Chondrocyte (in vitro differentiated cells): ENCODE measurements at regions not wholly inside any gene's neighbourhood (a gene's known extent, or its start where the extent isn't known, plus 50 kb on each side); places are given as distances from the start of the nearest gene placed in this dataset.
A peak's percentile ranks its signal among the peaks of the same experiment; 100 is the strongest.

Experiments used
- DNase-seq: peaks from one replicate; pipeline ENCODE4 v3.0.0; 2021; ENCODE audit warnings: mixed read lengths, low spot score
- H3K27ac Mint-ChIP-seq: one replicate; pipeline ENCODE4 v1.8.0; 2021; ENCODE audit warnings: mild to moderate bottlenecking, moderate library complexity, mixed read lengths; ENCODE audit not compliant: unreplicated experiment
- H3K27me3 Mint-ChIP-seq: 2 replicates; pipeline ENCODE4 v1.8.0; 2021; ENCODE audit warnings: low read depth, mixed read lengths
- H3K36me3 Mint-ChIP-seq: 2 replicates; pipeline ENCODE4 v1.8.0; 2021; ENCODE audit warnings: low read depth, mixed read lengths
- H3K4me1 Mint-ChIP-seq: 2 replicates; pipeline ENCODE4 v1.8.0; 2021; ENCODE audit warnings: low read depth, mild to moderate bottlenecking, mixed read lengths
- H3K4me3 Mint-ChIP-seq: one replicate; pipeline ENCODE4 v1.8.0; 2021; ENCODE audit warnings: mild to moderate bottlenecking, moderate library complexity, mixed read lengths; ENCODE audit not compliant: unreplicated experiment
- H3K9me3 Mint-ChIP-seq: 2 replicates; pipeline ENCODE4 v1.8.0; 2021; ENCODE audit warnings: low read depth, mixed read lengths
- TF ChIP-seq, protein P1 (sequence below): fragments of 200-600 bp; sonication (generic); IDR thresholded peaks from 2 replicates; pipeline ENCODE4 v1.5.0; 2021; ENCODE audit warnings: antibody characterized with exemption, mild to moderate bottlenecking, moderate library complexity

- H3K27me3 Mint-ChIP-seq, result peaks cover 28% of the 10 kb centered on the region
Measured at GRCh38 chr17:73822371-73822770, 178.1 kb upstream of the SDK2 start.

DNA sequence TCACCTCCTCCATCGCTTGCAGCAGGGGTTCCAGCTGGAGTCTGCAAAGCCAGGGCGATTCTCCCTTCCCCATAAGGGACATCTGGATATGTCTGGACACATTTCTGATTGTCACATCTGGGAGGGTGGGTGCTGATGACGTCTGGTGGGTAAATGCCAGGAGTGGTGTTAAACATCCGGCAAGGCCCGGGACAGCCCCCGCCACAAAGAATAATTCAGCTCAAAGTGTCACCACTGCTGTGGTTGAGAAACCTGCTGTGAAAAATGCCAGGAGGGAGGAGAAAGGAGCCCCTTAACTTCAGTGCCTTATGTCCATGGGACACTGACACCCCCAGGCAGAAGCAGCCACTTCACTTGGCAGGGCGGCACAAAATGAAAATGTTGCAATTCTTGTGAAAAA, 179.4 kb upstream of the SDK2 start:
- no peak for DNase-seq
- no peak overlapping the region for H3K27ac Mint-ChIP-seq
- H3K9me3 Mint-ChIP-seq, result no peaks in the 10 kb centered on the region
- peaks cover 28% of the 10 kb centered on the region for H3K27me3 Mint-ChIP-seq
- no peaks in the 10 kb centered on the region for H3K36me3 Mint-ChIP-seq
- H3K4me1 Mint-ChIP-seq, result peaks cover 10% of the 10 kb centered on the region
- TF ChIP-seq, protein P1, sequence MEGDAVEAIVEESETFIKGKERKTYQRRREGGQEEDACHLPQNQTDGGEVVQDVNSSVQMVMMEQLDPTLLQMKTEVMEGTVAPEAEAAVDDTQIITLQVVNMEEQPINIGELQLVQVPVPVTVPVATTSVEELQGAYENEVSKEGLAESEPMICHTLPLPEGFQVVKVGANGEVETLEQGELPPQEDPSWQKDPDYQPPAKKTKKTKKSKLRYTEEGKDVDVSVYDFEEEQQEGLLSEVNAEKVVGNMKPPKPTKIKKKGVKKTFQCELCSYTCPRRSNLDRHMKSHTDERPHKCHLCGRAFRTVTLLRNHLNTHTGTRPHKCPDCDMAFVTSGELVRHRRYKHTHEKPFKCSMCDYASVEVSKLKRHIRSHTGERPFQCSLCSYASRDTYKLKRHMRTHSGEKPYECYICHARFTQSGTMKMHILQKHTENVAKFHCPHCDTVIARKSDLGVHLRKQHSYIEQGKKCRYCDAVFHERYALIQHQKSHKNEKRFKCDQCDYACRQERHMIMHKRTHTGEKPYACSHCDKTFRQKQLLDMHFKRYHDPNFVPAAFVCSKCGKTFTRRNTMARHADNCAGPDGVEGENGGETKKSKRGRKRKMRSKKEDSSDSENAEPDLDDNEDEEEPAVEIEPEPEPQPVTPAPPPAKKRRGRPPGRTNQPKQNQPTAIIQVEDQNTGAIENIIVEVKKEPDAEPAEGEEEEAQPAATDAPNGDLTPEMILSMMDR, result no peak
- H3K4me3 Mint-ChIP-seq, result no peak overlapping the region

More at GRCh38 chr17:73822371-73822770, 178.1 kb upstream of the SDK2 start:
- peaks cover 3% of the 10 kb centered on the region for H3K4me1 Mint-ChIP-seq
- no peaks in the 10 kb centered on the region for H3K36me3 Mint-ChIP-seq
- TF ChIP-seq, protein P1, result no peak
- no peak for DNase-seq
- H3K9me3 Mint-ChIP-seq, result no peaks in the 10 kb centered on the region
- no peak overlapping the region for H3K4me3 Mint-ChIP-seq
- H3K27ac Mint-ChIP-seq, result no peak overlapping the region

GRCh38 chr17:73824321-73824720, 180.1 kb upstream of the SDK2 start:
- TF ChIP-seq, protein P1, result no peak
- Mint-ChIP-seq H3K36me3 (no peaks in the 10 kb centered on the region), H3K4me3 (no peak overlapping the region), H3K27me3 (peaks cover 28% of the 10 kb centered on the region), H3K9me3 (no peaks in the 10 kb centered on the region), H3K4me1 (peaks cover 10% of the 10 kb centered on the region), H3K27ac (no peak overlapping the region)
- DNase-seq, result no peak

DNA sequence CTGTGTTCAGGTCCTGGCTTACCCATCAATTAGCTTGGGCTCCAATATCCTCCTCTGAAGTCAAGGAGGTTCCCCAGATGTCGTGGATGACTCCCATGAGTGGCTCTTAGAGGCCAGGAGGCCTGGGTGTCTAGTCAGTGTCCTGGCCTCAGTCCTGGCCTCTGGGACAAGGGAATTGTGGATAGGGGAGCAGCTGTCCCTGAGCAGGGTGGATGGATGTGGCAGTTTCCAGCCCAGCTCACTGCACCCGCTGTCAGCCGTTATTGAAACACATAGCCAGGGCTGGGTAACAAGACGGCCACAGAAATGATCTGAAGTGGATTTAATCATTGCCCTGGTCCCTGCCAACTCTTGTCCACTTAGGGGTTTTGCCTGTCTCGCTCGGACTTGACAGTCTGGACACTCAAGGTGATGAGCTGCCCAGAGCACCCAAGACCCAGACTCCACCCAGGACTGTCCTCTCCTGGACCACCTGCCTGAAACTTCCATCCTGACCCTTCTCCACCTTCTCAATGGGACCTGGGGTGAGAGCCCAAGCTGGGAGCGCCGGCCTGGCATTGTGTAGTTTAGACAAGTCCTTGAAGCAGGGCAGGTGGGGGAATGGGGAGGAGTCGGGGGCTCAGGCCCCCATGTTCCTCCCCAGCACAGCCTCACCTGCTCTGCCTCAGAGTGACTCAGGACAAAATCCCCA, 182.1 kb upstream of the SDK2 start:
- H3K27ac Mint-ChIP-seq, result no peak overlapping the region
- no peaks in the 10 kb centered on the region for H3K36me3 Mint-ChIP-seq
- TF ChIP-seq, protein P1, result no peak
- no peak overlapping the region for H3K4me3 Mint-ChIP-seq
- H3K9me3 Mint-ChIP-seq, result no peaks in the 10 kb centered on the region
- peaks cover 7% of the 10 kb centered on the region for H3K4me1 Mint-ChIP-seq
- peak; percentile 61 for DNase-seq
- peaks cover 29% of the 10 kb centered on the region for H3K27me3 Mint-ChIP-seq

GRCh38 chr17:73826872-73827228, 182.6 kb upstream of the SDK2 start:
- Mint-ChIP-seq H3K4me3 (no peak overlapping the region), H3K9me3 (no peaks in the 10 kb centered on the region), H3K4me1 (peaks cover 7% of the 10 kb centered on the region), H3K36me3 (no peaks in the 10 kb centered on the region), H3K27ac (no peak overlapping the region), H3K27me3 (peaks cover 27% of the 10 kb centered on the region)
- peak; percentile 59 for DNase-seq
- TF ChIP-seq, protein P1, result no peak
